OCI-LY1 (cell line): ENCODE measurements at regions not wholly inside any gene's neighbourhood (a gene's known extent, or its start where the extent isn't known, plus 50 kb on each side); places are given as distances from the start of the nearest gene placed in this dataset.

Experiments
- H2AFZ ChIP-seq: fragments of 200-600 bp; sonication (generic), shearing (Covaris generic); 2 replicates; pipeline ENCODE4 v1.6.0; 2014; ENCODE audit warnings: antibody characterized with exemption, mild to moderate bottlenecking, low read length
- H3F3A ChIP-seq: fragments of 200-600 bp; sonication (generic), shearing (Covaris generic); 2 replicates; pipeline ENCODE4 v1.6.0; 2014; ENCODE audit warnings: mild to moderate bottlenecking, antibody characterized with exemption, low read length, moderate library complexity; ENCODE audit not compliant: insufficient read depth
- H3K27ac ChIP-seq: fragments of 200-600 bp; sonication (generic); 2 replicates; pipeline ENCODE4 v1.5.1; 2014; ENCODE audit warnings: low read length, mixed run types, mild to moderate bottlenecking, low read depth; ENCODE audit not compliant: poor library complexity, severe bottlenecking
- H3K27me3 ChIP-seq: fragments of 200-600 bp; sonication (generic); 2 replicates; pipeline ENCODE4 v1.6.0; 2014; ENCODE audit warnings: antibody characterized with exemption, mild to moderate bottlenecking, low read length, moderate library complexity; ENCODE audit not compliant: insufficient read depth
- H3K36me3 ChIP-seq: fragments of 200-600 bp; sonication (generic); 2 replicates; pipeline ENCODE4 v1.6.1; 2014; ENCODE audit warnings: mild to moderate bottlenecking, antibody characterized with exemption, low read length, moderate library complexity, mixed read lengths; ENCODE audit not compliant: insufficient read depth
- H3K4me1 ChIP-seq: fragments of 200-600 bp; sonication (generic); 2 replicates; pipeline ENCODE4 v1.5.1; 2014; ENCODE audit warnings: mild to moderate bottlenecking, low read length, moderate library complexity; ENCODE audit not compliant: insufficient read depth, severe bottlenecking
- H3K4me2 ChIP-seq: fragments of 200-600 bp; sonication (generic), shearing (Covaris generic); 2 replicates; pipeline ENCODE4 v1.6.1; 2014; ENCODE audit warnings: low read length
- H3K4me3 ChIP-seq: fragments of 200-600 bp; sonication (generic); 2 replicates; pipeline ENCODE4 v1.5.1; 2014; ENCODE audit warnings: low read length, low read depth, mild to moderate bottlenecking, mixed read lengths; ENCODE audit not compliant: poor library complexity, severe bottlenecking
- H3K79me2 ChIP-seq: fragments of 200-600 bp; shearing (Covaris generic); 2 replicates; pipeline ENCODE4 v1.6.1; 2016; ENCODE audit warnings: mixed run types, low read length, mixed read lengths; ENCODE audit not compliant: insufficient read depth
- H3K9ac ChIP-seq: fragments of 200-600 bp; sonication (generic), shearing (Covaris generic); 2 replicates; pipeline ENCODE4 v1.6.1; 2014; ENCODE audit warnings: mild to moderate bottlenecking, low read length, mixed read lengths
- H3K9me2 ChIP-seq: fragments of 200-600 bp; sonication (generic), shearing (Covaris generic); 2 replicates; pipeline ENCODE4 v1.6.1; 2014; ENCODE audit warnings: low read depth, mild to moderate bottlenecking, low read length, mixed read lengths
- H3K9me3 ChIP-seq: fragments of 200-600 bp; shearing (Covaris generic); 2 replicates; pipeline ENCODE4 v1.6.1; 2014; ENCODE audit warnings: low read length, mixed read lengths
- H4K20me1 ChIP-seq: fragments of 200-600 bp; sonication (generic), shearing (Covaris generic); 2 replicates; pipeline ENCODE4 v1.6.0; 2016; ENCODE audit warnings: mild to moderate bottlenecking, low read length; ENCODE audit not compliant: insufficient read depth
- EZH2 ChIP-seq: fragments of 200-600 bp; sonication (generic), shearing (Covaris generic); IDR thresholded peaks from 2 replicates; pipeline ENCODE4 v1.8.0; 2017; ENCODE audit warnings: borderline replicate concordance, mixed run types, mild to moderate bottlenecking, antibody characterized with exemption, low read length, moderate library complexity, mixed read lengths
- TF ChIP-seq, protein P1 (sequence below): fragments of 200-600 bp; sonication (generic), shearing (Covaris generic); IDR thresholded peaks from 2 replicates; pipeline ENCODE4 v1.5.1; 2017; ENCODE audit warnings: mild to moderate bottlenecking, antibody characterized with exemption, low read length, moderate library complexity, mixed read lengths

DNA sequence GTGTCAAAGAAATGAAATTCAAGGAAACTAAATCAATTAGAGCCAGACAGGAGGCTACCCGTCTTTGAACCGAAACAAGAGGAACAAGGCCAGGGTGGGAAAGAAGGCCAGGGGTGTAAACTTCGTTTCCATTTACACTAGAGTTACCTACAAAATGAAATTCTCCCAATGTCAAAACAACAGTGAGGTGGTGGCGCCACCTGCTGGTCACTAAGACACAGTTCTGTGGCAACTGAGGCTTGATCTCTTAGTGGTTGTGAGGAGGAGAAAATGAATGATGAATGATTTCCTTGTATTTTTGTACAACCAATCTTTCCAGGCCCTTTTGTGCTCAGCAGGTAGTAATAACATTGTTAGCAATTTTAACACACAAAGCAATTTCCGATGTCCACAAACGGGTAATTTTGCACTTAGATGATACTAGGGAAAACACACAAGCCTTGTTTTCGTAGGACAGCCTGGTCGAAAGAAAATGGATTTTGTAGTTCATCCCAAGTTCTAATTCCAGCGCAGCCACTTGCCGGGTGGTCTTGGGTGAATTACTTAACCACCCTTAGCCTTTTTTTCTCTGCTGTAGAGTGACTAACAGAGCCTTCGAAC lies 54.8 kb upstream of the SOD1 start:
- Histone ChIP-seq H3K4me3 (no peak overlapping the region), H3K27me3 (no peaks in the 10 kb centered on the region), H4K20me1 (no peaks in the 10 kb centered on the region), H3K9me3 (no peaks in the 10 kb centered on the region), H3K79me2 (no peaks in the 10 kb centered on the region), H3K4me1 (no peaks in the 10 kb centered on the region), H3F3A (no peaks in the 10 kb centered on the region), H2AFZ (no peak overlapping the region), H3K36me3 (no peaks in the 10 kb centered on the region), H3K9ac (no peak overlapping the region), H3K27ac (no peak overlapping the region), H3K4me2 (no peak overlapping the region), H3K9me2 (no peaks in the 10 kb centered on the region)
- TF ChIP-seq, protein P1, sequence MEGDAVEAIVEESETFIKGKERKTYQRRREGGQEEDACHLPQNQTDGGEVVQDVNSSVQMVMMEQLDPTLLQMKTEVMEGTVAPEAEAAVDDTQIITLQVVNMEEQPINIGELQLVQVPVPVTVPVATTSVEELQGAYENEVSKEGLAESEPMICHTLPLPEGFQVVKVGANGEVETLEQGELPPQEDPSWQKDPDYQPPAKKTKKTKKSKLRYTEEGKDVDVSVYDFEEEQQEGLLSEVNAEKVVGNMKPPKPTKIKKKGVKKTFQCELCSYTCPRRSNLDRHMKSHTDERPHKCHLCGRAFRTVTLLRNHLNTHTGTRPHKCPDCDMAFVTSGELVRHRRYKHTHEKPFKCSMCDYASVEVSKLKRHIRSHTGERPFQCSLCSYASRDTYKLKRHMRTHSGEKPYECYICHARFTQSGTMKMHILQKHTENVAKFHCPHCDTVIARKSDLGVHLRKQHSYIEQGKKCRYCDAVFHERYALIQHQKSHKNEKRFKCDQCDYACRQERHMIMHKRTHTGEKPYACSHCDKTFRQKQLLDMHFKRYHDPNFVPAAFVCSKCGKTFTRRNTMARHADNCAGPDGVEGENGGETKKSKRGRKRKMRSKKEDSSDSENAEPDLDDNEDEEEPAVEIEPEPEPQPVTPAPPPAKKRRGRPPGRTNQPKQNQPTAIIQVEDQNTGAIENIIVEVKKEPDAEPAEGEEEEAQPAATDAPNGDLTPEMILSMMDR: peak; percentile 86
- no peak for TF ChIP-seq EZH2

- H3F3A ChIP-seq: no peaks in the 10 kb centered on the region
- no peak overlapping the region for H3K4me3 ChIP-seq
- no peak overlapping the region for H3K27ac ChIP-seq
- no peaks in the 10 kb centered on the region for H3K79me2 ChIP-seq
- H3K4me1 ChIP-seq: no peaks in the 10 kb centered on the region
- no peaks in the 10 kb centered on the region for H3K9me2 ChIP-seq
- TF ChIP-seq EZH2: no peak
- TF ChIP-seq, protein P1: no peak
- no peaks in the 10 kb centered on the region for H3K9me3 ChIP-seq
- H3K9ac ChIP-seq: no peak overlapping the region
- no peaks in the 10 kb centered on the region for H3K27me3 ChIP-seq
- no peak overlapping the region for H3K4me2 ChIP-seq
- no peaks in the 10 kb centered on the region for H4K20me1 ChIP-seq
- no peak overlapping the region for H2AFZ ChIP-seq
- H3K36me3 ChIP-seq: no peaks in the 10 kb centered on the region
Observed at GRCh38 chr21:31599563-31599962, 59.9 kb upstream of the SOD1 start.

- TF ChIP-seq, protein P1: no peak
- no peak for TF ChIP-seq EZH2
- Histone ChIP-seq H3K9me2 (no peaks in the 10 kb centered on the region), H3K27ac (no peak overlapping the region), H3K36me3 (no peaks in the 10 kb centered on the region), H3K9ac (no peak overlapping the region), H4K20me1 (no peaks in the 10 kb centered on the region), H3K4me3 (no peak overlapping the region), H3K4me2 (no peak overlapping the region), H3K9me3 (no peaks in the 10 kb centered on the region), H3F3A (no peaks in the 10 kb centered on the region), H3K79me2 (no peaks in the 10 kb centered on the region), H3K4me1 (no peaks in the 10 kb centered on the region), H2AFZ (no peak overlapping the region), H3K27me3 (no peaks in the 10 kb centered on the region)
Observed at GRCh38 chr21:31599013-31599412, 60.5 kb upstream of the SOD1 start.
